Osteoblast (primary cell): ENCODE measurements at regions not wholly inside any gene's neighbourhood (a gene's known extent, or its start where the extent isn't known, plus 50 kb on each side); places are given as distances from the start of the nearest gene placed in this dataset.

Source experiments
- DNase-seq: peaks from one replicate; pipeline ENCODE4 v3.0.0; 2011; ENCODE audit warnings: low spot score, mixed read lengths; ENCODE audit not compliant: insufficient read length; ENCODE audit errors: missing footprints
- H2AFZ ChIP-seq: 2 replicates; pipeline ENCODE4 v1.6.0; 2011; ENCODE audit warnings: mild to moderate bottlenecking, low read length
- H3K27ac ChIP-seq: 2 replicates; pipeline ENCODE4 v1.5.1; 2011; ENCODE audit warnings: mild to moderate bottlenecking, low read depth, low read length, moderate library complexity
- H3K27me3 ChIP-seq: 2 replicates; pipeline ENCODE4 v1.6.0; 2012; ENCODE audit warnings: mild to moderate bottlenecking, control low read depth, inconsistent platforms, low read length, moderate library complexity; ENCODE audit not compliant: insufficient read depth
- H3K36me3 ChIP-seq: 2 replicates; pipeline ENCODE4 v1.5.1; 2011; ENCODE audit warnings: mild to moderate bottlenecking, low read length, control low read depth, moderate library complexity; ENCODE audit not compliant: insufficient read depth
- H3K4me1 ChIP-seq: 2 replicates; pipeline ENCODE4 v1.5.1; 2011; ENCODE audit warnings: mild to moderate bottlenecking, low read length, control low read depth, moderate library complexity; ENCODE audit not compliant: insufficient read depth
- H3K4me2 ChIP-seq: 2 replicates; pipeline ENCODE4 v1.6.0; 2011; ENCODE audit warnings: mild to moderate bottlenecking, low read length; ENCODE audit not compliant: insufficient read depth
- H3K4me3 ChIP-seq: fragments of 200-600 bp; sonication (generic); 3 replicates; pipeline ENCODE4 v1.5.1; 2012; ENCODE audit warnings: mild to moderate bottlenecking, low read length, inconsistent platforms; ENCODE audit not compliant: insufficient read depth
- H3K79me2 ChIP-seq: 2 replicates; pipeline ENCODE4 v1.6.0; 2012; ENCODE audit warnings: mild to moderate bottlenecking, low read length, control low read depth, inconsistent platforms; ENCODE audit not compliant: insufficient read depth
- H3K9me3 ChIP-seq: 2 replicates; pipeline ENCODE4 v1.5.1; 2011; ENCODE audit warnings: low read depth, low read length, control low read depth
- H4K20me1 ChIP-seq: 2 replicates; pipeline ENCODE4 v1.6.0; 2012; ENCODE audit warnings: mild to moderate bottlenecking, low read length, control low read depth; ENCODE audit not compliant: insufficient read depth
- TF ChIP-seq, protein P1 (sequence below): IDR thresholded peaks from 2 replicates; pipeline ENCODE4 v1.5.1; 2011; ENCODE audit warnings: mild to moderate bottlenecking, low read depth, low read length, moderate library complexity; ENCODE audit errors: extremely low read depth

DNA sequence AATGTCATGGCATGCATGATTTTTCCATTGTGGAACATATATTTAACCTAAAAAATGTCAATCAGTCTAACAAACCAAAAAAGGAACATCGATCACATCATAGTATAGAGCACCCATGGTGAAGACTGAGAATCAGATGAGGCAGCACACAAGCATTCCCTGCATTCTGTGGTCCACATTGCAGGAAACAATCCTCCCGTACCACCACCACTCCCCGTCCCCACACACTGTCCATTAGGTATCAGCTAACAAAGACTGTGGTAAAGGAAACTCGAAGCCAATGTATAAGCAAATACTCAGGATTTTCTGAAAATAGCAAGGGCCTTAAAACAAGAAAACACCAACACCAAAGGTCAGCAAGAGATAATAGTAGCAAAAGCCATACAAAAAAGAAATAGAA, 1104.4 kb upstream of the SEMA6A start:
- no peak for DNase-seq
- H3K4me2 ChIP-seq: no peak overlapping the region

DNA sequence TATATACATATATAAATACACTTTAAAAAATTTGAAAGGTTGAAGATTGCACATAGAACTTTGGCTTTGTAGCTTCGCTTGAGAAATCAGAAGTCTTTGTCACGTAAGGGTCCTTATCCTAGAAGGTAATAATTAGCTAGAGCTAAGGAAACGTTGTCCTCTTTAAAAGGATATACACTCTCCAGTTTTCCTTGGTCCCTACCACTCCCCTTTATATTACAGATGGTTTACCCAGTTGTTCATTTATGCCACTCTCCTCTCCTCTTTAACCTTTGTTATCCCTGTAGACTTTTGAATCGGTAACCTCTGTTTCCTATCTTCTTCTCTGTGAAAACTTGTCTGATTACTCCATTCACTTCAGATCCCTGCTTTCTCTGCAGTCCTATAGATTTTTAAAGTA, 1101.0 kb upstream of the SEMA6A start:
- no peak overlapping the region for H2AFZ ChIP-seq
- H4K20me1 ChIP-seq: no peaks in the 10 kb centered on the region
- no peaks in the 10 kb centered on the region for H3K79me2 ChIP-seq
- H3K4me2 ChIP-seq: no peak overlapping the region
- TF ChIP-seq, protein P1, sequence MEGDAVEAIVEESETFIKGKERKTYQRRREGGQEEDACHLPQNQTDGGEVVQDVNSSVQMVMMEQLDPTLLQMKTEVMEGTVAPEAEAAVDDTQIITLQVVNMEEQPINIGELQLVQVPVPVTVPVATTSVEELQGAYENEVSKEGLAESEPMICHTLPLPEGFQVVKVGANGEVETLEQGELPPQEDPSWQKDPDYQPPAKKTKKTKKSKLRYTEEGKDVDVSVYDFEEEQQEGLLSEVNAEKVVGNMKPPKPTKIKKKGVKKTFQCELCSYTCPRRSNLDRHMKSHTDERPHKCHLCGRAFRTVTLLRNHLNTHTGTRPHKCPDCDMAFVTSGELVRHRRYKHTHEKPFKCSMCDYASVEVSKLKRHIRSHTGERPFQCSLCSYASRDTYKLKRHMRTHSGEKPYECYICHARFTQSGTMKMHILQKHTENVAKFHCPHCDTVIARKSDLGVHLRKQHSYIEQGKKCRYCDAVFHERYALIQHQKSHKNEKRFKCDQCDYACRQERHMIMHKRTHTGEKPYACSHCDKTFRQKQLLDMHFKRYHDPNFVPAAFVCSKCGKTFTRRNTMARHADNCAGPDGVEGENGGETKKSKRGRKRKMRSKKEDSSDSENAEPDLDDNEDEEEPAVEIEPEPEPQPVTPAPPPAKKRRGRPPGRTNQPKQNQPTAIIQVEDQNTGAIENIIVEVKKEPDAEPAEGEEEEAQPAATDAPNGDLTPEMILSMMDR: no peak
- H3K27ac ChIP-seq: no peak overlapping the region
- H3K27me3 ChIP-seq: no peaks in the 10 kb centered on the region
- H3K4me1 ChIP-seq: no peaks in the 10 kb centered on the region
- no peaks in the 10 kb centered on the region for H3K36me3 ChIP-seq
- DNase-seq: no peak
- no peak overlapping the region for H3K4me3 ChIP-seq
- H3K9me3 ChIP-seq: no peaks in the 10 kb centered on the region

More for the DNA sequence above, 1104.4 kb upstream of the SEMA6A start:
- no peaks in the 10 kb centered on the region for H3K36me3 ChIP-seq
- no peak overlapping the region for H3K4me3 ChIP-seq
- H3K27ac ChIP-seq: no peak overlapping the region
- no peaks in the 10 kb centered on the region for H3K9me3 ChIP-seq
- H2AFZ ChIP-seq: no peak overlapping the region
- H3K4me1 ChIP-seq: no peaks in the 10 kb centered on the region
- no peaks in the 10 kb centered on the region for H4K20me1 ChIP-seq
- H3K79me2 ChIP-seq: no peaks in the 10 kb centered on the region
- H3K27me3 ChIP-seq: no peaks in the 10 kb centered on the region
- TF ChIP-seq, protein P1: no peak

GRCh38 chr5:117671551-117671950, 1096.9 kb upstream of the SEMA6A start:
- Histone ChIP-seq H3K36me3 (no peaks in the 10 kb centered on the region), H4K20me1 (no peaks in the 10 kb centered on the region), H3K9me3 (no peaks in the 10 kb centered on the region), H3K27ac (no peak overlapping the region), H3K27me3 (no peaks in the 10 kb centered on the region), H3K4me3 (no peak overlapping the region), H3K79me2 (no peaks in the 10 kb centered on the region), H3K4me1 (no peaks in the 10 kb centered on the region), H3K4me2 (no peak overlapping the region), H2AFZ (no peak overlapping the region)
- DNase-seq: no peak
- TF ChIP-seq, protein P1: no peak

DNA sequence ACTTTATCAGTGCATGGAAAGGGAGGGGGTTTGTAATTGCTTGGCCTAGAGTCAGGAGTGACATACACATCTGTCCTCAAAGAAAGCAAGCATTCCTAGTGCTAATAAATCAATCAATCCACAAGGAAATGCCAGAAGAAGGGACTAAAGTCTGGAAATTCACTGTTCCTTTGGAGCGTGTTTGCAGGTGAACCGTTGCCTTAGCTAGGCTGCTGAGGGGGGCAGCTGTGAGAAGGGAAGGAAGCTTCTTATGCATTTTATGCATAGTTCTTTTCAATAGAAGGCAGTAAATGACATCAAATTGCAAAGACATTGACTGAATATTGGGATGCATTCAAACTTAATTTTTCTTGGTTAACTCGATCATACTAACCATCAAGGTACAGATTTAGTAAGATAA, 1092.5 kb upstream of the SEMA6A start:
- no peak for DNase-seq
- Histone ChIP-seq H3K79me2 (no peaks in the 10 kb centered on the region), H3K27me3 (no peaks in the 10 kb centered on the region), H3K27ac (no peak overlapping the region), H3K9me3 (no peaks in the 10 kb centered on the region), H3K4me3 (no peak overlapping the region), H3K4me1 (no peaks in the 10 kb centered on the region), H3K36me3 (no peaks in the 10 kb centered on the region), H4K20me1 (no peaks in the 10 kb centered on the region), H3K4me2 (no peak overlapping the region), H2AFZ (no peak overlapping the region)
- TF ChIP-seq, protein P1: no peak
